ENCODE measurements at regions not wholly inside any gene's neighbourhood (a gene's known extent, or its start where the extent isn't known, plus 50 kb on each side); places are given as distances from the start of the nearest gene placed in this dataset.

DNA sequence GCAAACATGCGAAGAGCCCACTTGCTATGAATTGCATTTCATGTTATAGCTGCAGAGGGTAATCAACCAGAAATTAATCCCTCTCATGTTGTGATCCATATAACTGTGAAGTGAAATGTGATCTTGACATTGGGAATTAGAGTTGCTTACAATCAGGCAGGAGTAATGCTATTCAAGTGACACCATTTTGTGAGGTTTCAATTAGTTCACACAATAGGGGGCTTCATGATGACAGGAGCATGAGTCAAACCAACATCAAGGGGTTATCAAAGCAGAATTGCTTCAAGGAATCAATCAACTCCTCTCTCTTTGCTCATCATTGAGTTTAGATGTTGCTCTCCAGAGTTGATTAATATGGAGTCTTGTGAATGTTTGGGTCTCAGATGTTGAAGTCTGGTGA lies 1585.2 kb upstream of the TENM4 start:
- ChIA-PET CTCF (no interaction called here), POLR2A (no interaction called here)
- no peaks in the 10 kb centered on the region for H3K9me1 ChIP-seq (replicated peaks; ENCODE audit: control insufficient read depth, extremely low read depth, insufficient read depth, low read length)
- H3K27ac ChIP-seq (ENCODE audit: insufficient read depth, low read depth, low read length) = no peak overlapping the region
- H3K4me2 ChIP-seq (ENCODE audit: insufficient read depth, low read length) = no peak overlapping the region
- peaks cover 2% of the 10 kb centered on the region for H3K4me1 ChIP-seq (ENCODE audit: control insufficient read depth, extremely low read depth, insufficient read depth, low read length)
- no peaks in the 10 kb centered on the region for H4K20me1 ChIP-seq (replicated peaks; ENCODE audit: control insufficient read depth, extremely low read depth, insufficient read depth, low read length)
- dilution Hi-C loops (cut with MboI; ENCODE audit: extremely low pct_ligation_motif_present, low sequenced_read_pairs) (no loop called here), intact Hi-C loops (cut with micrococcal nuclease) (no loop called here)
- TF ChIP-seq FOS (IDR thresholded peaks at IDR 0.05; ENCODE audit: borderline replicate concordance, insufficient read depth, low read length) = no peak
- no peak for TF ChIP-seq POLR2A (IDR thresholded peaks at IDR 0.05; ENCODE audit: low read depth, low read length)
- TF ChIP-seq MYC (IDR thresholded peaks at IDR 0.05; ENCODE audit: low read depth, low read length) = no peak
- no peak for TF ChIP-seq JUN (IDR thresholded peaks at IDR 0.05; ENCODE audit: borderline replicate concordance, insufficient read depth, insufficient read length, low read depth)
- no peak for TF ChIP-seq GATA2 (IDR thresholded peaks at IDR 0.05; ENCODE audit: insufficient read depth, insufficient read length, low read depth, low read length)
- no peak for DNase-seq (ENCODE audit: low read depth, low spot score)
- no peaks in the 10 kb centered on the region for H3K9me3 ChIP-seq (replicated peaks; ENCODE audit: control insufficient read depth, insufficient read depth, low read length)
- H3K27me3 ChIP-seq (ENCODE audit: control insufficient read depth in 2 of 2, insufficient read depth in 2 of 2, low read length in 2 of 2) = no peaks in the 10 kb centered on the region
- no peaks in the 10 kb centered on the region for H3K79me2 ChIP-seq (ENCODE audit: control insufficient read depth, insufficient read depth, low read length)
- H3K4me3 ChIP-seq (replicated peaks in 1 of 3; ENCODE audit: insufficient read depth in 1 of 3, low read depth in 1 of 3, low read length in 3 of 3) = no peak overlapping the region
- FAIRE-seq = no peak
- no TSS peak for BruUV-seq (replicated peaks)
- H3K36me3 ChIP-seq (ENCODE audit: control insufficient read depth in 2 of 2, extremely low read depth in 1 of 2, insufficient read depth in 2 of 2, low read length in 2 of 2) = no peaks in the 10 kb centered on the region
- no peak overlapping the region for H2AFZ ChIP-seq (ENCODE audit: low read depth, low read length)
- H3K9ac ChIP-seq (replicated peaks; ENCODE audit: extremely low read depth, insufficient read depth, low read length) = no peak overlapping the region

DNA sequence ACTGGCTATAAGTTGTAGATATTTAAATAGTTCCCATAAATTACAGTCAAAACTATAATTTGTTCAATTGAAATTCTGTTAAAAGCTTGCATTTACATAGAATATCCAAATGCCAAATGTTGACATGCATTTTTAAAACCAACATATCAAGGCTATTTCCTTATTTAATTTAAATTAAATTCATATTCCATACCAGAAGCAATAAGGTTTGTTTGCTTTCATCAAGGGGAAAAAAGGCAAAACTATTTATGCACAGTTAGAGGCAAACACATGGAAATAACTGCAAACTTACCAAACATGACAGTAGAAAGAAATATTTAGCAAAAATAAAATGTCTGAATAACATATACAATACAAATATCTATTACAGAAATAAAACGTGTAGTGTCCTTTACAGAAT lies 1581.2 kb upstream of the TENM4 start:
- Histone ChIP-seq H3K4me2 (ENCODE audit: insufficient read depth, low read length) (no peak overlapping the region), H4K20me1 (replicated peaks; ENCODE audit: control insufficient read depth, extremely low read depth, insufficient read depth, low read length) (no peaks in the 10 kb centered on the region), H3K4me3 (replicated peaks in 1 of 3; ENCODE audit: insufficient read depth in 1 of 3, low read depth in 1 of 3, low read length in 3 of 3) (no peak overlapping the region), H3K27ac (ENCODE audit: insufficient read depth, low read depth, low read length) (no peak overlapping the region), H3K9me1 (replicated peaks; ENCODE audit: control insufficient read depth, extremely low read depth, insufficient read depth, low read length) (no peaks in the 10 kb centered on the region), H2AFZ (ENCODE audit: low read depth, low read length) (no peak overlapping the region), H3K9ac (replicated peaks; ENCODE audit: extremely low read depth, insufficient read depth, low read length) (no peak overlapping the region), H3K9me3 (replicated peaks; ENCODE audit: control insufficient read depth, insufficient read depth, low read length) (no peaks in the 10 kb centered on the region), H3K27me3 (ENCODE audit: control insufficient read depth in 2 of 2, insufficient read depth in 2 of 2, low read length in 2 of 2) (no peaks in the 10 kb centered on the region), H3K79me2 (ENCODE audit: control insufficient read depth, insufficient read depth, low read length) (no peaks in the 10 kb centered on the region), H3K36me3 (ENCODE audit: control insufficient read depth in 2 of 2, extremely low read depth in 1 of 2, insufficient read depth in 2 of 2, low read length in 2 of 2) (no peaks in the 10 kb centered on the region), H3K4me1 (ENCODE audit: control insufficient read depth, extremely low read depth, insufficient read depth, low read length) (peaks cover 2% of the 10 kb centered on the region)
- no TSS peak for BruUV-seq (replicated peaks)
- dilution Hi-C loops (cut with MboI; ENCODE audit: extremely low pct_ligation_motif_present, low sequenced_read_pairs) (no loop called here), intact Hi-C loops (cut with micrococcal nuclease) (no loop called here)
- FAIRE-seq (no peak), DNase-seq (ENCODE audit: low read depth, low spot score) (no peak)
- ChIA-PET CTCF (no interaction called here), POLR2A (no interaction called here)
- TF ChIP-seq POLR2AphosphoS5 (IDR thresholded peaks at IDR 0.05; ENCODE audit: insufficient read depth, low read depth, low read length) = no peak
- TF ChIP-seq FOS (IDR thresholded peaks at IDR 0.05; ENCODE audit: borderline replicate concordance, insufficient read depth, low read length) = no peak
- no peak for TF ChIP-seq JUN (IDR thresholded peaks at IDR 0.05; ENCODE audit: borderline replicate concordance, insufficient read depth, insufficient read length, low read depth)
